ENCODE measurements at regions not wholly inside any gene's neighbourhood (a gene's known extent, or its start where the extent isn't known, plus 50 kb on each side); places are given as distances from the start of the nearest gene placed in this dataset.

GRCh38 chr21:33121715-33122475, 52.0 kb downstream of the OLIG1 start:
- H3K4me3 ChIP-seq (ENCODE audit: low read depth, low read length) = no peak overlapping the region
- no peak for TF ChIP-seq CTCF (IDR thresholded peaks at IDR 0.05; ENCODE audit: low read depth, low read length, missing control alignments)
- peak; percentile 10 for DNase-seq (ENCODE audit: low read depth)

- no peak for TF ChIP-seq CTCF (IDR thresholded peaks at IDR 0.05; ENCODE audit: low read depth, low read length, missing control alignments)
- H3K4me3 ChIP-seq (ENCODE audit: low read depth, low read length) = no peak overlapping the region
- no peak for DNase-seq (ENCODE audit: low read depth)
Measured at GRCh38 chr21:33122507-33122906, 52.6 kb downstream of the OLIG1 start.

- no peak for DNase-seq (ENCODE audit: low read depth)
- no peak overlapping the region for H3K4me3 ChIP-seq (ENCODE audit: low read depth, low read length)
- TF ChIP-seq CTCF (IDR thresholded peaks at IDR 0.05; ENCODE audit: low read depth, low read length, missing control alignments) = no peak
Measured at GRCh38 chr21:33123374-33124123, 53.6 kb downstream of the OLIG1 start.

GRCh38 chr21:33124889-33125288, 54.9 kb downstream of the OLIG1 start:
- no peak overlapping the region for H3K4me3 ChIP-seq (ENCODE audit: low read depth, low read length)
- no peak for TF ChIP-seq CTCF (IDR thresholded peaks at IDR 0.05; ENCODE audit: low read depth, low read length, missing control alignments)
- DNase-seq (ENCODE audit: low read depth) = no peak

- TF ChIP-seq CTCF (IDR thresholded peaks at IDR 0.05; ENCODE audit: low read depth, low read length, missing control alignments) = no peak
- no peak overlapping the region for H3K4me3 ChIP-seq (ENCODE audit: low read depth, low read length)
- no peak for DNase-seq (ENCODE audit: low read depth)
Measured at GRCh38 chr21:33125680-33126375, 55.9 kb downstream of the OLIG1 start.

GRCh38 chr21:33126569-33126968, 56.6 kb downstream of the OLIG1 start:
- no peak for DNase-seq (ENCODE audit: low read depth)
- no peak for TF ChIP-seq CTCF (IDR thresholded peaks at IDR 0.05; ENCODE audit: low read depth, low read length, missing control alignments)
- H3K4me3 ChIP-seq (ENCODE audit: low read depth, low read length) = no peak overlapping the region

Data from GM12864 (cell line).